Astrocyte of the spinal cord (primary cell): ENCODE measurements at regions not wholly inside any gene's neighbourhood (a gene's known extent, or its start where the extent isn't known, plus 50 kb on each side); places are given as distances from the start of the nearest gene placed in this dataset.

ENCODE experiments used
- DNase-seq: peaks from one replicate; pipeline ENCODE4 v3.0.0; 2011; ENCODE audit warnings: low read depth, low spot score
- H3K4me3 ChIP-seq: 2 replicates; pipeline ENCODE4 v1.5.1; 2011; ENCODE audit warnings: low read depth, mild to moderate bottlenecking, low read length, moderate library complexity
- CTCF ChIP-seq: IDR thresholded peaks from 2 replicates; pipeline ENCODE4 v1.5.1; 2012; ENCODE audit warnings: low read depth, mild to moderate bottlenecking, low read length, inconsistent platforms
- in situ Hi-C: cut with HindIII; loops from 2 replicates; pipeline ENCODE4 v1.10.0; 2017; ENCODE audit warnings: low sequenced_read_pairs

- no peak overlapping the region for H3K4me3 ChIP-seq
- in situ Hi-C loops: no loop called here
- no peak for TF ChIP-seq CTCF
- no peak for DNase-seq
Measured at GRCh38 chr3:43789028-43789427, 98.3 kb downstream of the ABHD5 start.

DNA sequence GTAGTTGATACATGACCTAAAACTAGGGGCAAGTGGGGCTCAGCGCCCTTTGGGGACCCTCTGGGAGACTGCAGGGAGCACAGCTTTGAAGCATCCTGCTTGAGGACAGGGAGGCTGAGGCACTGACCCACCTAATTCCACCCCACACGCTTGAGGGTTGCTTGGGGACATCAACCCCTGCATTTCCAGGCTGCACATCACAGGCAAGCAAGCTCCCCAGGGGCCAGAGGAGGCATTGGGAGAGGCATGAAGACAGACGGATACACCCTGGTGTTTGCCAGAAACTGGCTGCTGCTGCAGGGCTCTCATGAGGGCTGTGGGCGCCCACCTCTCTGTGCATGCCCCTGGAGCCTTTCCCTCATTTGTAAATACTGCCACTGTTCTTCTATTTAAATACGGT lies 99.3 kb downstream of the ABHD5 start:
- no peak for TF ChIP-seq CTCF
- in situ Hi-C loops: no loop called here
- no peak overlapping the region for H3K4me3 ChIP-seq
- DNase-seq: no peak

DNA sequence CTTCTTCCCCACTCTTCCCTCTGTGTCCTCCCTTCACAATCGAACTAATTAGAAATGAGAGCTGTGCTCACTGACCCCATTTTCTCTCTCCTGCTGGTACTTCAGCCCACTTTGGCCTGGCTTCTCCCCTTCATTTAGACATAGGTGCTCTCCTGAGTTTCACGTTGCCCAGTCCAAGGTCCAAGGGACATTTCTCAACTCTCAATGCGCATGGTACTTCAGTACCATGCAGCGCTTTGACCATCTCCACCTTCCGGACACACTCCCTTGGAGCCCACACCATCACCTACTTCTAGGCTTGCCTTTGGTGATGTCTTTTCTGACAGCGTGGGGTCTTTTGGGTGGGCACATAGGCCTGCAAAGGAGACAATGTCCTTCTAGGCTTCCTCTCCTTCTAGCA lies 99.7 kb downstream of the ABHD5 start:
- TF ChIP-seq CTCF: no peak
- in situ Hi-C loops: no loop called here
- no peak overlapping the region for H3K4me3 ChIP-seq
- DNase-seq: no peak

DNA sequence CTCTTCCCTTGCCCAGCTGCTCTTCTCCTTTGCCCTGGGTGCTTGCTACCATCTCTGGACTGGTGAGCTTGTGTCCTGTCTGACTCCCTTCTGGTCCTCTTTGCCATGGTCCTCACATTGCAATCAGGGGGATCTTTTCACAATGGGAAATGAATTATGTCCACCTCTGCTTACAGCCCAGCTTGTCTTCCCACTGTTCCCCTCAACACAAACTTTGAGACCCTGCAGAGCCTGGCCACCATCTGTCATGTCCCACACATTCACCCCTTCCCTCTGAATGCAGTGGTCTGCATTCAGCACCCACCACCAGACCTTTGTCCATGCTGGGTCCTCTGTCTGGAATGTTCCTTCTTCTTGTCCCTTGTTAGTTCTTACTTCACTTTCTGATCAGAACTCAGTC lies 100.5 kb downstream of the ABHD5 start:
- no peak for DNase-seq
- TF ChIP-seq CTCF: no peak
- no peak overlapping the region for H3K4me3 ChIP-seq
- in situ Hi-C loops: no loop called here

GRCh38 chr3:43792904-43793303 lies 102.2 kb downstream of the ABHD5 start:
- in situ Hi-C loops: no loop called here
- no peak overlapping the region for H3K4me3 ChIP-seq
- TF ChIP-seq CTCF: no peak
- no peak for DNase-seq

- H3K4me3 ChIP-seq: no peak overlapping the region
- no peak for TF ChIP-seq CTCF
- no peak for DNase-seq
- in situ Hi-C loops: no loop called here
Measured at GRCh38 chr3:43793648-43794372, 103.1 kb downstream of the ABHD5 start.
